ENCODE measurements at regions not wholly inside any gene's neighbourhood (a gene's known extent, or its start where the extent isn't known, plus 50 kb on each side); places are given as distances from the start of the nearest gene placed in this dataset.

DNA sequence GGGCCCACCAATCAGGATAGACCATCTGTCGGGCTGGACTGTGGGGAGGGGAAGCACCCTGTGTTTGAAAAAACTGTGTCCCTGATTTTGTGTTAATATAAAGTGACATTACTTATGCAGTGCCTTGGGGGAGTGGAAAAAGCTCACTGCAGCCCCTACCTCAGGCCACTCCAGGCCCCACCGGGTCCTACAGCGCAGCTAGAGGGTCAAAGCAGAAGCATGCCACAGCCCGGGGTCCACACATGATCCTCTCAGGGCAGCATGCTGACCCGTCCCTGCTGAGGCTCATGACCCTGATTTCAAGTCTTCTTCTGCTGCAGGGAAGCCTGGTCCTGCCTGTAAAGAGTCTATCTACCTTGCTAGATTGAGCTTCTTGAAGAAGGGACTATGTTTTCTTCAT is 133.0 kb upstream of the PLCB4 start:
- DNase-seq (ENCODE audit: low read depth): no peak
- Histone ChIP-seq H3K27ac (ENCODE audit: low read depth, low read length) (no peak overlapping the region), H3K4me1 (ENCODE audit: insufficient read depth, low read length) (no peaks in the 10 kb centered on the region), H3K9ac (ENCODE audit: low read length) (no peak overlapping the region), H3K27me3 (ENCODE audit: insufficient read depth, low read length) (peaks cover 2% of the 10 kb centered on the region), H2AFZ (ENCODE audit: low read depth, low read length) (no peak overlapping the region), H3K79me2 (ENCODE audit: insufficient read depth, low read length) (no peaks in the 10 kb centered on the region), H4K20me1 (ENCODE audit: insufficient read depth, low read length) (no peaks in the 10 kb centered on the region), H3K4me2 (ENCODE audit: low read length) (no peak overlapping the region), H3K4me3 (ENCODE audit: insufficient read depth, low read depth, low read length) (no peak overlapping the region), H3K36me3 (ENCODE audit: insufficient read depth, low read length) (no peaks in the 10 kb centered on the region), H3K9me3 (ENCODE audit: insufficient read depth, low read depth, low read length) (no peaks in the 10 kb centered on the region)
- Mint-ChIP-seq H3K27ac (ENCODE audit: unreplicated experiment) (no peak overlapping the region), H3K27me3 (ENCODE audit: low read depth, unreplicated experiment) (peaks cover 3% of the 10 kb centered on the region), H3K36me3 (ENCODE audit: low read depth, unreplicated experiment) (no peaks in the 10 kb centered on the region), H3K9me3 (ENCODE audit: unreplicated experiment) (peaks cover 2% of the 10 kb centered on the region), H3K4me1 (ENCODE audit: low read depth, unreplicated experiment) (no peaks in the 10 kb centered on the region), H3K4me3 (ENCODE audit: unreplicated experiment) (no peak overlapping the region)
- TF ChIP-seq, protein P1, sequence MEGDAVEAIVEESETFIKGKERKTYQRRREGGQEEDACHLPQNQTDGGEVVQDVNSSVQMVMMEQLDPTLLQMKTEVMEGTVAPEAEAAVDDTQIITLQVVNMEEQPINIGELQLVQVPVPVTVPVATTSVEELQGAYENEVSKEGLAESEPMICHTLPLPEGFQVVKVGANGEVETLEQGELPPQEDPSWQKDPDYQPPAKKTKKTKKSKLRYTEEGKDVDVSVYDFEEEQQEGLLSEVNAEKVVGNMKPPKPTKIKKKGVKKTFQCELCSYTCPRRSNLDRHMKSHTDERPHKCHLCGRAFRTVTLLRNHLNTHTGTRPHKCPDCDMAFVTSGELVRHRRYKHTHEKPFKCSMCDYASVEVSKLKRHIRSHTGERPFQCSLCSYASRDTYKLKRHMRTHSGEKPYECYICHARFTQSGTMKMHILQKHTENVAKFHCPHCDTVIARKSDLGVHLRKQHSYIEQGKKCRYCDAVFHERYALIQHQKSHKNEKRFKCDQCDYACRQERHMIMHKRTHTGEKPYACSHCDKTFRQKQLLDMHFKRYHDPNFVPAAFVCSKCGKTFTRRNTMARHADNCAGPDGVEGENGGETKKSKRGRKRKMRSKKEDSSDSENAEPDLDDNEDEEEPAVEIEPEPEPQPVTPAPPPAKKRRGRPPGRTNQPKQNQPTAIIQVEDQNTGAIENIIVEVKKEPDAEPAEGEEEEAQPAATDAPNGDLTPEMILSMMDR (IDR thresholded peaks at IDR 0.05; ENCODE audit: insufficient read depth, low read depth, low read length): no peak
- TF ChIP-seq EZH2 (IDR thresholded peaks at IDR 0.05; ENCODE audit: insufficient read depth, low read length): no peak
- FAIRE-seq: no peak

- H3K27me3 ChIP-seq (ENCODE audit: insufficient read depth, low read length): peaks cover 2% of the 10 kb centered on the region
Observed at GRCh38 chr20:8938532-8938931, 130.4 kb upstream of the PLCB4 start.

DNA sequence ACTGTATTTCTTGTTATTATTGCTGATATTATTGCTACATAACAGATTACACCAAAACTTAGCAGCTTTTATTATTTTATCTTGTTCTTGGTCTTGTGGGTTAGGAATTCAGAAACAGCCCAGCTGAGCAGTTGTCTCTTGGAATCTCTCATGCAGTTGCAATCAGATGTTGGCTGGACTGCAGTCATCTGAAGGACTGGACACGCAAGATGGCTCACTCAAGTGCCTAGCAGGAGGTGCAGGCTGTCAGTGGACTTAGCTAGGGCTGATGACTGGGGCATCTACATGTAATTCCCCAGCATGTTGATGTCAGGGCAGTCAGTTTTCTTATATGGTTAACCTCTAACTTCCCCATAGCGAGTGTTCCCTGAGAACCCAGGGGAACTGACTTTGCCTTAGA is 128.6 kb upstream of the PLCB4 start:
- H3K36me3 Mint-ChIP-seq (ENCODE audit: low read depth, unreplicated experiment): no peaks in the 10 kb centered on the region
- no peaks in the 10 kb centered on the region for H4K20me1 ChIP-seq (ENCODE audit: insufficient read depth, low read length)
- peaks cover 3% of the 10 kb centered on the region for H3K4me1 Mint-ChIP-seq (ENCODE audit: low read depth, unreplicated experiment)
- H3K9ac ChIP-seq (ENCODE audit: low read length): no peak overlapping the region
- peak; percentile 37 for DNase-seq (ENCODE audit: low read depth)
- H2AFZ ChIP-seq (ENCODE audit: low read depth, low read length): no peak overlapping the region
- no peaks in the 10 kb centered on the region for H3K9me3 ChIP-seq (ENCODE audit: insufficient read depth, low read depth, low read length)
- FAIRE-seq: no peak
- no peaks in the 10 kb centered on the region for H3K4me1 ChIP-seq (ENCODE audit: insufficient read depth, low read length)
- peaks cover 1% of the 10 kb centered on the region for H3K27me3 Mint-ChIP-seq (ENCODE audit: low read depth, unreplicated experiment)
- H3K36me3 ChIP-seq (ENCODE audit: insufficient read depth, low read length): no peaks in the 10 kb centered on the region
- no peak overlapping the region for H3K4me3 ChIP-seq (ENCODE audit: insufficient read depth, low read depth, low read length)
- H3K27ac ChIP-seq (ENCODE audit: low read depth, low read length): no peak overlapping the region
- H3K4me3 Mint-ChIP-seq (ENCODE audit: unreplicated experiment): no peak overlapping the region
- no peaks in the 10 kb centered on the region for H3K9me3 Mint-ChIP-seq (ENCODE audit: unreplicated experiment)
- H3K27ac Mint-ChIP-seq (ENCODE audit: unreplicated experiment): no peak overlapping the region
- H3K27me3 ChIP-seq (ENCODE audit: insufficient read depth, low read length): peaks cover 2% of the 10 kb centered on the region
- TF ChIP-seq, protein P1 (IDR thresholded peaks at IDR 0.05; ENCODE audit: insufficient read depth, low read depth, low read length): no peak
- TF ChIP-seq EZH2 (IDR thresholded peaks at IDR 0.05; ENCODE audit: insufficient read depth, low read length): no peak
- H3K4me2 ChIP-seq (ENCODE audit: low read length): no peak overlapping the region
- no peaks in the 10 kb centered on the region for H3K79me2 ChIP-seq (ENCODE audit: insufficient read depth, low read length)

More at GRCh38 chr20:8938532-8938931, 130.4 kb upstream of the PLCB4 start:
- Histone ChIP-seq H3K27ac (ENCODE audit: low read depth, low read length) (no peak overlapping the region), H2AFZ (ENCODE audit: low read depth, low read length) (no peak overlapping the region), H3K4me3 (ENCODE audit: insufficient read depth, low read depth, low read length) (no peak overlapping the region), H4K20me1 (ENCODE audit: insufficient read depth, low read length) (no peaks in the 10 kb centered on the region), H3K79me2 (ENCODE audit: insufficient read depth, low read length) (no peaks in the 10 kb centered on the region), H3K4me1 (ENCODE audit: insufficient read depth, low read length) (no peaks in the 10 kb centered on the region), H3K4me2 (ENCODE audit: low read length) (no peak overlapping the region), H3K9ac (ENCODE audit: low read length) (no peak overlapping the region), H3K36me3 (ENCODE audit: insufficient read depth, low read length) (no peaks in the 10 kb centered on the region), H3K9me3 (ENCODE audit: insufficient read depth, low read depth, low read length) (no peaks in the 10 kb centered on the region)
- peaks cover under 1% of the 10 kb centered on the region for H3K4me1 Mint-ChIP-seq (ENCODE audit: low read depth, unreplicated experiment)
- TF ChIP-seq, protein P1 (IDR thresholded peaks at IDR 0.05; ENCODE audit: insufficient read depth, low read depth, low read length): no peak
- TF ChIP-seq EZH2 (IDR thresholded peaks at IDR 0.05; ENCODE audit: insufficient read depth, low read length): no peak
- H3K9me3 Mint-ChIP-seq (ENCODE audit: unreplicated experiment): peaks cover 2% of the 10 kb centered on the region
- DNase-seq (ENCODE audit: low read depth) (no peak), FAIRE-seq (no peak)
- no peaks in the 10 kb centered on the region for H3K36me3 Mint-ChIP-seq (ENCODE audit: low read depth, unreplicated experiment)
- H3K27me3 Mint-ChIP-seq (ENCODE audit: low read depth, unreplicated experiment): peaks cover 3% of the 10 kb centered on the region
- H3K4me3 Mint-ChIP-seq (ENCODE audit: unreplicated experiment): no peak overlapping the region
- H3K27ac Mint-ChIP-seq (ENCODE audit: unreplicated experiment): no peak overlapping the region

All from astrocyte (in vitro differentiated cells and primary cell).